Osteoblast (primary cell): ENCODE measurements at regions not wholly inside any gene's neighbourhood (a gene's known extent, or its start where the extent isn't known, plus 50 kb on each side); places are given as distances from the start of the nearest gene placed in this dataset. TPM values are rescaled to one million over a fixed set of nuclear protein-coding genes. Genes with fewer than 3 reads are reported as not detected.

ENCODE experiments used
- DNase-seq: peaks from one replicate; pipeline ENCODE4 v3.0.0; 2011; ENCODE audit warnings: low spot score, mixed read lengths; ENCODE audit not compliant: insufficient read length; ENCODE audit errors: missing footprints
- H2AFZ ChIP-seq: 2 replicates; pipeline ENCODE4 v1.6.0; 2011; ENCODE audit warnings: mild to moderate bottlenecking, low read length
- H3K27ac ChIP-seq: 2 replicates; pipeline ENCODE4 v1.5.1; 2011; ENCODE audit warnings: mild to moderate bottlenecking, low read depth, low read length, moderate library complexity
- H3K27me3 ChIP-seq: 2 replicates; pipeline ENCODE4 v1.6.0; 2012; ENCODE audit warnings: mild to moderate bottlenecking, control low read depth, inconsistent platforms, low read length, moderate library complexity; ENCODE audit not compliant: insufficient read depth
- H3K36me3 ChIP-seq: 2 replicates; pipeline ENCODE4 v1.5.1; 2011; ENCODE audit warnings: mild to moderate bottlenecking, low read length, control low read depth, moderate library complexity; ENCODE audit not compliant: insufficient read depth
- H3K4me1 ChIP-seq: 2 replicates; pipeline ENCODE4 v1.5.1; 2011; ENCODE audit warnings: mild to moderate bottlenecking, low read length, control low read depth, moderate library complexity; ENCODE audit not compliant: insufficient read depth
- H3K4me2 ChIP-seq: 2 replicates; pipeline ENCODE4 v1.6.0; 2011; ENCODE audit warnings: mild to moderate bottlenecking, low read length; ENCODE audit not compliant: insufficient read depth
- H3K4me3 ChIP-seq: fragments of 200-600 bp; sonication (generic); 3 replicates; pipeline ENCODE4 v1.5.1; 2012; ENCODE audit warnings: mild to moderate bottlenecking, low read length, inconsistent platforms; ENCODE audit not compliant: insufficient read depth
- H3K79me2 ChIP-seq: 2 replicates; pipeline ENCODE4 v1.6.0; 2012; ENCODE audit warnings: mild to moderate bottlenecking, low read length, control low read depth, inconsistent platforms; ENCODE audit not compliant: insufficient read depth
- H3K9me3 ChIP-seq: 2 replicates; pipeline ENCODE4 v1.5.1; 2011; ENCODE audit warnings: low read depth, low read length, control low read depth
- H4K20me1 ChIP-seq: 2 replicates; pipeline ENCODE4 v1.6.0; 2012; ENCODE audit warnings: mild to moderate bottlenecking, low read length, control low read depth; ENCODE audit not compliant: insufficient read depth
- CTCF ChIP-seq: IDR thresholded peaks from 2 replicates; pipeline ENCODE4 v1.5.1; 2011; ENCODE audit warnings: mild to moderate bottlenecking, low read depth, low read length, moderate library complexity; ENCODE audit errors: extremely low read depth
- small RNA-seq: library from RNA; depleted of rRNA; stranded (forward); fragments of <200 nt; gene quantifications from one replicate; pipeline ENCODE3, GENCODE V24; 2012

- Histone ChIP-seq H2AFZ (no peak overlapping the region), H3K36me3 (no peaks in the 10 kb centered on the region), H3K4me3 (no peak overlapping the region), H3K9me3 (no peaks in the 10 kb centered on the region), H3K79me2 (no peaks in the 10 kb centered on the region), H3K27me3 (no peaks in the 10 kb centered on the region), H3K27ac (no peak overlapping the region), H3K4me2 (no peak overlapping the region), H4K20me1 (no peaks in the 10 kb centered on the region), H3K4me1 (peaks cover 8% of the 10 kb centered on the region)
- no peak for DNase-seq
- no peak for TF ChIP-seq CTCF
Measured at GRCh38 chr7:121446526-121446925, 50.4 kb upstream of the FAM3C start.

Small RNAs in the stretch of these regions (small RNA-seq; reads per million reads assigned to genes)
- not detected for gene RN7SKP277
